Uterus (tissue), 3 donors: ENCODE measurements at regions not wholly inside any gene's neighbourhood (a gene's known extent, or its start where the extent isn't known, plus 50 kb on each side); places are given as distances from the start of the nearest gene placed in this dataset.
"Not testable (repeated sequence)": the region's sequence is repeated elsewhere in the genome, so short reads cannot be mapped to it uniquely, and the experiment has no call there.

Experiments
- DNase-seq, 2 donors: peaks; one replicate each; pipeline ENCODE4 v3.0.0-alpha.2; 2019 to 2020
- H3K27ac ChIP-seq, 2 donors: fragments of 200-600 bp; sonication (generic); 1 replicate in 1 of 2; 2 replicates in 1 of 2; pipeline ENCODE4 v1.5.1; 2016 to 2018
- H3K27me3 ChIP-seq, 2 donors: fragments of 200-600 bp; sonication (generic); one replicate each; pipeline ENCODE4 v1.5.1; 2018 to 2019; ENCODE audit warnings: control low read depth in 1 of 2
- H3K36me3 ChIP-seq, 2 donors: fragments of 200-600 bp; sonication (generic); one replicate each; pipeline ENCODE4 v1.5.1; 2019; ENCODE audit warnings: control low read depth in 1 of 2
- H3K4me1 ChIP-seq, 2 donors: fragments of 200-600 bp; sonication (generic); one replicate each; pipeline ENCODE4 v1.5.1; 2018 to 2019; ENCODE audit warnings: control low read depth in 1 of 2
- H3K4me3 ChIP-seq, 2 donors: fragments of 200-600 bp; sonication (generic); 1 replicate in 1 of 2; 2 replicates in 1 of 2; pipeline ENCODE4 v1.5.1; 2018 to 2019; ENCODE audit warnings: mild to moderate bottlenecking in 1 of 2
- H3K9me3 ChIP-seq, 2 donors: fragments of 200-600 bp; sonication (generic); one replicate each; pipeline ENCODE4 v1.5.1; 2019; ENCODE audit warnings: control low read depth in 1 of 2
- CTCF ChIP-seq, 4 experiments: fragments of 200-600 bp in 2 of 4; fragments of 450-650 bp in 2 of 4; sonication (generic) in 2 of 4; IDR thresholded peaks; one replicate each; pipeline ENCODE4 v1.5.1; 2016 to 2019; ENCODE audit warnings: antibody characterized with exemption in 4 of 4, mild to moderate bottlenecking in 2 of 4, moderate library complexity in 1 of 4
- POLR2A ChIP-seq, 2 donors: fragments of 450-650 bp; IDR thresholded peaks; one replicate each; pipeline ENCODE4 v1.6.1; 2016; ENCODE audit warnings: antibody characterized with exemption in 2 of 2, mild to moderate bottlenecking in 1 of 2, moderate library complexity in 1 of 2
- intact Hi-C: fragments of 100-400 bp; cut with DNase I; formaldehyde crosslinking; loops from one replicate; pipeline ENCODE4 v1.15.1; 2023; ENCODE audit warnings: low total_unique reads
- donor health status: DM: yes; HTN: yes; CAD: no.

- DNase-seq = no peak
- Histone ChIP-seq H3K27ac (no peak overlapping the region), H3K9me3 (no peaks in the 10 kb centered on the region), H3K4me3 (no peak overlapping the region), H3K27me3 (no peaks in the 10 kb centered on the region), H3K4me1 (no peaks in the 10 kb centered on the region), H3K36me3 (no peaks in the 10 kb centered on the region)
- no peak for TF ChIP-seq POLR2A (IDR thresholded peaks at IDR 0.05)
- intact Hi-C loops = no loop called here
These were observed 393.2 kb downstream of the SUCLG1 start for GRCh38 chr2:84065857-84066256.

GRCh38 chr2:84057917-84058560 lies 401.0 kb downstream of the SUCLG1 start:
- intact Hi-C loops = no loop called here
- Histone ChIP-seq H3K4me1 (no peaks in the 10 kb centered on the region), H3K9me3 (no peaks in the 10 kb centered on the region), H3K36me3 (no peaks in the 10 kb centered on the region), H3K27me3 (no peaks in the 10 kb centered on the region), H3K27ac (no peak overlapping the region), H3K4me3 (no peak overlapping the region)
- no peak for DNase-seq
- TF ChIP-seq POLR2A (IDR thresholded peaks at IDR 0.05) (no peak), CTCF (IDR thresholded peaks at IDR 0.05) (no peak)

GRCh38 chr2:84055816-84056215 lies 403.3 kb downstream of the SUCLG1 start:
- no peaks in the 10 kb centered on the region for H3K9me3 ChIP-seq
- intact Hi-C loops = no loop called here
- DNase-seq = no peak
- H3K36me3 ChIP-seq = no peaks in the 10 kb centered on the region
- H3K27me3 ChIP-seq = no peaks in the 10 kb centered on the region
- H3K4me1 ChIP-seq = no peaks in the 10 kb centered on the region
- TF ChIP-seq CTCF (IDR thresholded peaks at IDR 0.05) = no peak
- TF ChIP-seq POLR2A (IDR thresholded peaks at IDR 0.05) = no peak
- H3K4me3 ChIP-seq = no peak overlapping the region
- H3K27ac ChIP-seq = no peak overlapping the region

- H3K4me3 ChIP-seq, H3K36me3 ChIP-seq, H3K27me3 ChIP-seq, intact Hi-C loops, DNase-seq, H3K4me1 ChIP-seq, H3K9me3 ChIP-seq, H3K27ac ChIP-seq: not testable (repeated sequence)
These were observed 404.5 kb downstream of the SUCLG1 start for GRCh38 chr2:84054577-84054976.

GRCh38 chr2:84052913-84053312 lies 406.2 kb downstream of the SUCLG1 start:
- Histone ChIP-seq H3K27ac (no peak overlapping the region), H3K27me3 (no peaks in the 10 kb centered on the region), H3K36me3 (no peaks in the 10 kb centered on the region), H3K9me3 (no peaks in the 10 kb centered on the region), H3K4me1 (no peaks in the 10 kb centered on the region), H3K4me3 (no peak overlapping the region)
- TF ChIP-seq POLR2A (IDR thresholded peaks at IDR 0.05) = no peak
- no peak for TF ChIP-seq CTCF (IDR thresholded peaks at IDR 0.05)
- DNase-seq = no peak
- intact Hi-C loops = no loop called here

GRCh38 chr2:84052043-84052442 lies 407.0 kb downstream of the SUCLG1 start:
- TF ChIP-seq POLR2A (IDR thresholded peaks at IDR 0.05) = no peak
- TF ChIP-seq CTCF (IDR thresholded peaks at IDR 0.05) = no peak
- intact Hi-C loops = no loop called here
- Histone ChIP-seq H3K9me3 (no peaks in the 10 kb centered on the region), H3K4me1 (no peaks in the 10 kb centered on the region), H3K36me3 (no peaks in the 10 kb centered on the region), H3K27me3 (no peaks in the 10 kb centered on the region), H3K27ac (no peak overlapping the region), H3K4me3 (no peak overlapping the region)
- no peak for DNase-seq
